DND-41 (cell line): ENCODE measurements at regions not wholly inside any gene's neighbourhood (a gene's known extent, or its start where the extent isn't known, plus 50 kb on each side); places are given as distances from the start of the nearest gene placed in this dataset.
A peak's percentile ranks its signal among the peaks of the same experiment; 100 is the strongest.

Source experiments
- ATAC-seq: fragments of 200-7000 bp; cut with Tn5 transposase; 3 replicates; pipeline ENCODE4 v1.9.1; 2021; ENCODE audit warnings: low read depth; ENCODE audit not compliant: insufficient read depth
- DNase-seq: peaks from one replicate; pipeline ENCODE4 v3.0.0-alpha.2; 2020
- H2AFZ ChIP-seq: 2 replicates; pipeline ENCODE4 v1.6.0; 2012; ENCODE audit warnings: low read depth, low read length
- H3K27ac ChIP-seq: 2 replicates; pipeline ENCODE4 v1.5.1; 2012; ENCODE audit warnings: low read length, inconsistent platforms
- H3K27me3 ChIP-seq: fragments of 200-600 bp; sonication (generic); 2 replicates; pipeline ENCODE4 v1.6.0; 2012; ENCODE audit warnings: low read length, mild to moderate bottlenecking, inconsistent platforms; ENCODE audit not compliant: insufficient read depth, poor library complexity
- H3K36me3 ChIP-seq: 2 replicates; pipeline ENCODE4 v1.5.1; 2012; ENCODE audit warnings: low read length, inconsistent platforms; ENCODE audit not compliant: insufficient read depth
- H3K4me1 ChIP-seq: 2 replicates; pipeline ENCODE4 v1.5.1; 2012; ENCODE audit warnings: mild to moderate bottlenecking, low read length; ENCODE audit not compliant: insufficient read depth
- H3K4me2 ChIP-seq: 2 replicates; pipeline ENCODE4 v1.6.0; 2012; ENCODE audit warnings: mild to moderate bottlenecking, moderate library complexity, low read length, inconsistent platforms; ENCODE audit not compliant: insufficient read depth
- H3K4me3 ChIP-seq, 2 experiments: fragments of 200-600 bp in 1 of 2; shearing (Covaris generic) in 1 of 2; 2 replicates each; pipeline ENCODE4 v1.5.1; 2012 to 2016; ENCODE audit warnings: inconsistent platforms in 2 of 2, low read length in 2 of 2, mild to moderate bottlenecking in 2 of 2, low read depth in 1 of 2, moderate library complexity in 1 of 2
- H3K79me2 ChIP-seq: 2 replicates; pipeline ENCODE4 v1.6.0; 2012; ENCODE audit warnings: low read length, inconsistent platforms; ENCODE audit not compliant: insufficient read depth
- H3K9ac ChIP-seq: 2 replicates; pipeline ENCODE4 v1.6.0; 2012; ENCODE audit warnings: low read depth, mild to moderate bottlenecking, inconsistent platforms, low read length, moderate library complexity
- H3K9me3 ChIP-seq: 2 replicates; pipeline ENCODE4 v1.5.1; 2012; ENCODE audit warnings: low read length, moderate library complexity, mild to moderate bottlenecking, inconsistent platforms; ENCODE audit not compliant: insufficient read depth, severe bottlenecking
- H4K20me1 ChIP-seq: 2 replicates; pipeline ENCODE4 v1.6.0; 2012; ENCODE audit warnings: low read length; ENCODE audit not compliant: insufficient read depth
- EZH2 ChIP-seq: IDR thresholded peaks from 3 replicates; pipeline ENCODE4 v1.6.1; 2012; ENCODE audit warnings: borderline replicate concordance, low read depth, mild to moderate bottlenecking, moderate library complexity, low read length, inconsistent platforms; ENCODE audit not compliant: severe bottlenecking
- TF ChIP-seq, protein P1 (sequence below): IDR thresholded peaks from 2 replicates; pipeline ENCODE4 v1.5.1; 2012; ENCODE audit warnings: borderline replicate concordance, low read length, moderate library complexity, mild to moderate bottlenecking; ENCODE audit not compliant: poor library complexity, severe bottlenecking; ENCODE audit errors: extremely low read depth

DNA sequence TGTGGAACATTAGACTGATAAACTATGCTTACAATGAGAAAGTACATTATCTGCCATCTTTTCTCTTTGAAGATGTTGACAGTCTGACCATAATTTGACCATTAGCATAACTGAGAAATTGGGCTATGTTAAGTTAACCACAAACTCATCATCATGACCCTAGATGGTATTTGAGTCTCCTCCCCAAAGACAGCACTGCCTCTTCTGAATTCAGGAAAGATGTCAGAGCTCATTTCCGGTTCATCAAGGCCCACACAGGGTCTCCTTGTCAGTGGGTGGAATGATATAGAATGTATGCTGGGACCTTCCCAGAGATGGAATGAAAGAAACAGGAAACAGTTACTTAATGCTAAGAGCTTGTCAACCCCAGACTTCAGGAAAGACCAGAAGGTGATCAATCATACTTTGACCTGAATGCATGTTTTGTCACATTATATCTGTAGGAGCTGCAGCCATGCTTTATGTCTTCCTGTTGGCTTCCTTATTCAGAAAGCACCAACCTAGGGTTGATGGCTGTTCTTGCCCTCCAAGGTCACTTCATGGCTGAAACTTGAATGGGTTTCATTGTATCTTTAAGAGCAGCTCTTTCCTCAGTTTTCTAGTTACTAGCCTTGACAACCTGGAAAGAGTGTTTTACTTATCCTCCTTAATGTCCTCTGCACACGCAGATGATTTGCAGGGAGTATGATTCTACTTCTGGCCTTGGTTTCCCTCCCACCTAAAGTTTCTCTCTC, 99.1 kb upstream of the NEUROD1 start:
- TF ChIP-seq, protein P1, sequence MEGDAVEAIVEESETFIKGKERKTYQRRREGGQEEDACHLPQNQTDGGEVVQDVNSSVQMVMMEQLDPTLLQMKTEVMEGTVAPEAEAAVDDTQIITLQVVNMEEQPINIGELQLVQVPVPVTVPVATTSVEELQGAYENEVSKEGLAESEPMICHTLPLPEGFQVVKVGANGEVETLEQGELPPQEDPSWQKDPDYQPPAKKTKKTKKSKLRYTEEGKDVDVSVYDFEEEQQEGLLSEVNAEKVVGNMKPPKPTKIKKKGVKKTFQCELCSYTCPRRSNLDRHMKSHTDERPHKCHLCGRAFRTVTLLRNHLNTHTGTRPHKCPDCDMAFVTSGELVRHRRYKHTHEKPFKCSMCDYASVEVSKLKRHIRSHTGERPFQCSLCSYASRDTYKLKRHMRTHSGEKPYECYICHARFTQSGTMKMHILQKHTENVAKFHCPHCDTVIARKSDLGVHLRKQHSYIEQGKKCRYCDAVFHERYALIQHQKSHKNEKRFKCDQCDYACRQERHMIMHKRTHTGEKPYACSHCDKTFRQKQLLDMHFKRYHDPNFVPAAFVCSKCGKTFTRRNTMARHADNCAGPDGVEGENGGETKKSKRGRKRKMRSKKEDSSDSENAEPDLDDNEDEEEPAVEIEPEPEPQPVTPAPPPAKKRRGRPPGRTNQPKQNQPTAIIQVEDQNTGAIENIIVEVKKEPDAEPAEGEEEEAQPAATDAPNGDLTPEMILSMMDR: no peak
- no peak for TF ChIP-seq EZH2
- Histone ChIP-seq H3K79me2 (no peaks in the 10 kb centered on the region), H3K4me2 (no peak overlapping the region), H3K9me3 (no peaks in the 10 kb centered on the region), H4K20me1 (no peaks in the 10 kb centered on the region), H3K27me3 (no peaks in the 10 kb centered on the region), H3K27ac (peak overlapping the region; percentile 66), H2AFZ (peak overlapping the region; percentile 57; the same call in 1 of the 2 replicates), H3K9ac (no peak overlapping the region), H3K4me1 (peaks cover 21% of the 10 kb centered on the region), H3K36me3 (no peaks in the 10 kb centered on the region), H3K4me3 (no peak overlapping the region)
- DNase-seq (no peak), ATAC-seq (0 out of 3 replicates have a peak, but pooled peaks have one; percentile 30)

DNA sequence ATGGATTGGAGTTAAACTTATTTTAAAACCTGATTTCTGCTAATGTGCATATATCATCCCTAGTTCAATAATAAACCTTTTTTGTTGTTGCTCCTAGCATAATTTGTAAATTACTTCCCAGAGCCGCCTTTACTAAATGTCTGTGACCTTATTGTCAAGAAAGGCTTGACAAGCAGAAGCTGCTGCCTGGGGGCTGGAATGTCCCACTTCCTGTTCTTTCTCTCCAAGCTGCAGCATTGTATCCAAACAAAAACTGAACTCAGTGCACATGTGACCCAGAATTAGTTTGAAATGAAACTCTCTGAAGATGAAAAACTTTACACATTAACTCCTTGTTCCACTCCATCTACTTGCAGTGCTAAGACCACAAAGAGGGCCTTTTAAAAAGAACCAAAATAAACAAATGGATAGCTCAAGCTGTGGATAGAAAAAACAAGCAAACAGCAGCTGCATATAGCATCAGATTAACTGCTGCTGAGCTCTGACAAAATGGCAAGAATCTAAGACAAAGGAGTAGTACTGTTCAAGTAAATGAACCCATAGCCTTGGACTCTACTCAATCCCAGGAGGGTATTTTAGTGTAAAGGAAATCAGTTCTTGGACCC, 99.8 kb upstream of the NEUROD1 start:
- Histone ChIP-seq H3K4me3 (no peak overlapping the region), H3K36me3 (no peaks in the 10 kb centered on the region), H3K9me3 (no peaks in the 10 kb centered on the region), H3K79me2 (no peaks in the 10 kb centered on the region), H3K4me1 (peaks cover 21% of the 10 kb centered on the region), H3K27ac (peak overlapping the region; percentile 66), H3K4me2 (no peak overlapping the region), H3K9ac (no peak overlapping the region), H2AFZ (peak overlapping the region; percentile 57), H3K27me3 (no peaks in the 10 kb centered on the region), H4K20me1 (no peaks in the 10 kb centered on the region)
- DNase-seq: no peak
- ATAC-seq: peak; percentile 40; the same call in 2 of the 3 replicates
- TF ChIP-seq, protein P1: no peak
- TF ChIP-seq EZH2: no peak

DNA sequence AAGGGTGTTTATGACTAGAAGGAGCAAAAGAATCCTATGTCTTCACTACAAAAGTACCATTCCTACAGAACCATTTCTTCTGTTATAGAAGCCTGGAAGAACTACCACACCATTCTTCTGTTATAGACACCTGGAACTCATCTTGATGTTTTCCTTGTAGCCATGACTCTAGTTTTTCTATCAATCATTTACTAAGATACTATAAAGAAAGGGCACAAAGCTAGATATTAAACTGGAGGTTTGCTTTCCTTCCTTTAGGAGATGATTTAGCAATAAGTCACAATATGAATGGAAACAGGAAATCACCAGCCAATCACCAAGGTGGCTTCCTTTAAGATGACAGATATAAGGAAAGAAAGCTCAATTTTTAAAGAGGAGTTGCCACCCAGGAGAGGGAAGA, 100.3 kb upstream of the NEUROD1 start:
- Histone ChIP-seq H3K4me1 (peaks cover 21% of the 10 kb centered on the region), H3K36me3 (no peaks in the 10 kb centered on the region), H3K4me2 (no peak overlapping the region), H2AFZ (peak overlapping the region; percentile 57), H3K27ac (peak overlapping the region; percentile 66), H3K4me3 (no peak overlapping the region), H3K9ac (no peak overlapping the region), H3K27me3 (no peaks in the 10 kb centered on the region), H4K20me1 (no peaks in the 10 kb centered on the region), H3K79me2 (no peaks in the 10 kb centered on the region), H3K9me3 (no peaks in the 10 kb centered on the region)
- ATAC-seq (no peak), DNase-seq (no peak)
- TF ChIP-seq, protein P1: no peak
- TF ChIP-seq EZH2: no peak
